SK-N-SH treated with all-trans-retinoic acid at 6 μM for 48 hours (cell line): ENCODE measurements at regions not wholly inside any gene's neighbourhood (a gene's known extent, or its start where the extent isn't known, plus 50 kb on each side); places are given as distances from the start of the nearest gene placed in this dataset.

Source experiments
- ATAC-seq: fragments of 200-7000 bp; cut with Tn5 transposase; 3 replicates; pipeline ENCODE4 v1.9.1; 2020; ENCODE audit warnings: mild to moderate bottlenecking, moderate library complexity
- ARNTL ChIP-seq: fragments of 450-650 bp; formaldehyde crosslinking; IDR thresholded peaks from 2 replicates; pipeline ENCODE4 v1.5.0; 2020; ENCODE audit warnings: low read depth, mild to moderate bottlenecking, moderate library complexity, borderline replicate concordance
- BACH2 ChIP-seq: fragments of 250-450 bp; sonication (Bioruptor Pico); IDR thresholded peaks from 2 replicates; pipeline ENCODE4 v1.9.0; 2021; ENCODE audit warnings: mild to moderate bottlenecking, borderline replicate concordance
- CSDC2 ChIP-seq: fragments of 250-450 bp; sonication (Bioruptor Pico); IDR thresholded peaks from 2 replicates; pipeline ENCODE4 v1.5.0; 2020; ENCODE audit warnings: mild to moderate bottlenecking, moderate library complexity
- CSRNP3 ChIP-seq: fragments of 250-450 bp; sonication (Bioruptor Pico); IDR thresholded peaks from 2 replicates; pipeline ENCODE4 v1.5.1; 2021; ENCODE audit warnings: mild to moderate bottlenecking, moderate library complexity
- ESRRG ChIP-seq: fragments of 250-450 bp; sonication (Bioruptor Pico); IDR thresholded peaks from 2 replicates; pipeline ENCODE4 v1.6.1; 2021; ENCODE audit warnings: mild to moderate bottlenecking
- GLIS3 ChIP-seq: fragments of 250-450 bp; sonication (Bioruptor Pico); IDR thresholded peaks from 2 replicates; pipeline ENCODE4 v1.5.0; 2020; ENCODE audit warnings: mild to moderate bottlenecking, moderate library complexity
- ISL1 ChIP-seq: fragments of 250-450 bp; sonication (Bioruptor Pico); IDR thresholded peaks from 2 replicates; pipeline ENCODE4 v2.1.2; 2022; ENCODE audit warnings: mild to moderate bottlenecking, moderate library complexity
- OSR1 ChIP-seq: fragments of 250-450 bp; sonication (Bioruptor Pico); IDR thresholded peaks from 2 replicates; pipeline ENCODE4 v1.8.0; 2022; ENCODE audit warnings: moderate library complexity, mild to moderate bottlenecking, inconsistent platforms
- PATZ1 ChIP-seq: fragments of 250-450 bp; sonication (Bioruptor Pico); IDR thresholded peaks from 2 replicates; pipeline ENCODE4 v1.8.0; 2020; ENCODE audit warnings: mild to moderate bottlenecking, moderate library complexity, borderline replicate concordance
- POU6F1 ChIP-seq: fragments of 250-450 bp; sonication (Bioruptor Pico); IDR thresholded peaks from 2 replicates; pipeline ENCODE4 v1.8.0; 2021; ENCODE audit warnings: low read depth, mild to moderate bottlenecking, moderate library complexity, borderline replicate concordance
- PPARA ChIP-seq: fragments of 250-450 bp; sonication (Bioruptor Pico); IDR thresholded peaks from 2 replicates; pipeline ENCODE4 v1.5.0; 2020; ENCODE audit warnings: mild to moderate bottlenecking, borderline replicate concordance
- RARB ChIP-seq: fragments of 250-450 bp; sonication (Bioruptor Pico); IDR thresholded peaks from 2 replicates; pipeline ENCODE4 v1.8.0; 2021; ENCODE audit warnings: mild to moderate bottlenecking, moderate library complexity
- SNAI2 ChIP-seq: fragments of 250-450 bp; sonication (Bioruptor Pico); IDR thresholded peaks from 2 replicates; pipeline ENCODE4 v1.5.0; 2020; ENCODE audit warnings: mild to moderate bottlenecking, moderate library complexity
- TCF4 ChIP-seq: fragments of 250-450 bp; sonication (Bioruptor Pico); IDR thresholded peaks from 2 replicates; pipeline ENCODE4 v1.8.0; 2021; ENCODE audit warnings: mild to moderate bottlenecking, moderate library complexity, borderline replicate concordance
- TOX ChIP-seq: fragments of 250-450 bp; sonication (Bioruptor Pico); IDR thresholded peaks from 2 replicates; pipeline ENCODE4 v1.8.0; 2021; ENCODE audit warnings: mild to moderate bottlenecking, moderate library complexity, borderline replicate concordance
- TSHZ2 ChIP-seq: fragments of 250-450 bp; sonication (Bioruptor Pico); IDR thresholded peaks from 2 replicates; pipeline ENCODE4 v1.5.0; 2020; ENCODE audit warnings: mild to moderate bottlenecking, moderate library complexity
- ZC3H10 ChIP-seq: fragments of 250-450 bp; sonication (Bioruptor Pico); IDR thresholded peaks from 2 replicates; pipeline ENCODE4 v1.5.1; 2021; ENCODE audit warnings: mild to moderate bottlenecking, moderate library complexity
- ZFP3 ChIP-seq: fragments of 250-450 bp; sonication (Bioruptor Pico); IDR thresholded peaks from 2 replicates; pipeline ENCODE4 v1.5.0; 2020; ENCODE audit warnings: mild to moderate bottlenecking, moderate library complexity
- ZFP30 ChIP-seq: fragments of 450-650 bp; formaldehyde crosslinking; IDR thresholded peaks from 2 replicates; pipeline ENCODE4 v1.5.0; 2022; ENCODE audit warnings: mild to moderate bottlenecking, moderate library complexity
- ZNF565 ChIP-seq: fragments of 450-650 bp; formaldehyde crosslinking; conservative IDR thresholded peaks from 2 replicates; pipeline ENCODE4 v1.5.0; 2020; ENCODE audit warnings: low read depth, mild to moderate bottlenecking, moderate library complexity
- ZNF70 ChIP-seq: fragments of 450-650 bp; formaldehyde crosslinking; IDR thresholded peaks from 2 replicates; pipeline ENCODE4 v1.5.0; 2020; ENCODE audit warnings: mild to moderate bottlenecking, moderate library complexity
- ZNF8 ChIP-seq: fragments of 450-650 bp; formaldehyde crosslinking; IDR thresholded peaks from 2 replicates; pipeline ENCODE4 v1.5.0; 2020; ENCODE audit warnings: mild to moderate bottlenecking, moderate library complexity
- TF ChIP-seq, protein P1 (sequence below): fragments of 250-450 bp; sonication (Bioruptor Pico); IDR thresholded peaks from 2 replicates; pipeline ENCODE4 v1.5.1; 2020; ENCODE audit warnings: low read depth, mild to moderate bottlenecking, moderate library complexity

DNA sequence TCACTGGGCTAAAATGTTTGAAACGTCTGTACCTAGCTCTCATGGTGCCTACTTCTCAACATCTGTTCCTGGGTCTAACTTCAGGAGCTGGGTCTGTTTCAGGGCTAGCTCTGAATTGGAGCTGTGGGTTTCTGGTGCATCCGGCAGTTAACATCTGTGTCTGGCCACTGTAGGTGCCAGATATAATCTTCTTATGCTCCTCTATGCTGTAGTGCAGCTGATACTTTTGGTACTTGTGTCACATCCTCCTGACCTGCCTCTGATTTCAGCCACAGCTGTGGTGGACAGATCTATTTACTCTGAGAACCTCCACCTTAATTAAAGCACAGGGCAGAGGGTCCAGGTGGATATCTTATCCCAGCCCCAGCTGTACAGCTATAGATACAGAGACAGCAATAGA is 496.5 kb upstream of the CDH11 start:
- ATAC-seq: peak; percentile 51; the same call in 1 of the 3 replicates

DNA sequence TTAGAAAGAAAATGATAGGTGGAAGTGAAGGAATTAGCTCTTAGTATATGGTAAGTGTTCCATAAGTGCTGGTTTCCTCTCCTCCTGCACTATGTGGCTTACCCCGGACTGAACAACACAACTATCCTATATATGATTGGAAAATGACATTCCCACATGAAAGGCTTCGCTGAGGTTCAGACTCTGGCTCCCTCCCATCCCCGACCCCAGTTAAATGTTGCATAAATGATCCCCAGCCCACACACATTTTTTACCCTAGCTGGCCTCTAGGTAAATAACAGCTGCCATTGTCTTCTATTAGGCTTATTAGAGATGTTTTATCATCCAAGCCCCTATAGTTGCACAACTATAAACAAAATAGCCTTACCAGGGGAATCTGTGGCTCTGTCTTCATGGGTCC is 495.6 kb upstream of the CDH11 start:
- TF ChIP-seq, protein P1, sequence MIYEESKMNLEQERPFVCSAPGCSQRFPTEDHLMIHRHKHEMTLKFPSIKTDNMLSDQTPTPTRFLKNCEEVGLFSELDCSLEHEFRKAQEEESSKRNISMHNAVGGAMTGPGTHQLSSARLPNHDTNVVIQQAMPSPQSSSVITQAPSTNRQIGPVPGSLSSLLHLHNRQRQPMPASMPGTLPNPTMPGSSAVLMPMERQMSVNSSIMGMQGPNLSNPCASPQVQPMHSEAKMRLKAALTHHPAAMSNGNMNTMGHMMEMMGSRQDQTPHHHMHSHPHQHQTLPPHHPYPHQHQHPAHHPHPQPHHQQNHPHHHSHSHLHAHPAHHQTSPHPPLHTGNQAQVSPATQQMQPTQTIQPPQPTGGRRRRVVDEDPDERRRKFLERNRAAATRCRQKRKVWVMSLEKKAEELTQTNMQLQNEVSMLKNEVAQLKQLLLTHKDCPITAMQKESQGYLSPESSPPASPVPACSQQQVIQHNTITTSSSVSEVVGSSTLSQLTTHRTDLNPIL: no peak
- TF ChIP-seq ESRRG (CRISPR knock-in tag): no peak
- no peak for TF ChIP-seq ZNF8 (CRISPR knock-in tag)
- no peak for ATAC-seq

More for the DNA sequence above, 496.5 kb upstream of the CDH11 start:
- TF ChIP-seq TCF4 (peak; percentile 36; the same call in 1 of the 2 replicates), ESRRG (CRISPR knock-in tag) (no peak), ZNF70 (CRISPR knock-in tag) (no peak)

- ATAC-seq: no peak
- TF ChIP-seq POU6F1 (CRISPR knock-in tag): no peak
These were observed 486.6 kb upstream of the CDH11 start for GRCh38 chr16:65608455-65608854.

- no peak for ATAC-seq
- TF ChIP-seq ISL1: no peak
- TF ChIP-seq ZFP3 (CRISPR knock-in tag): no peak
- no peak for TF ChIP-seq ZNF70 (CRISPR knock-in tag)
- TF ChIP-seq ZC3H10: no peak
- TF ChIP-seq ARNTL (CRISPR knock-in tag): no peak
- TF ChIP-seq GLIS3 (CRISPR knock-in tag): no peak
- TF ChIP-seq BACH2: no peak
- no peak for TF ChIP-seq TCF4
- no peak for TF ChIP-seq TOX (CRISPR knock-in tag)
- TF ChIP-seq ESRRG (CRISPR knock-in tag): no peak
- no peak for TF ChIP-seq PPARA
- TF ChIP-seq CSDC2 (CRISPR knock-in tag): no peak
- no peak for TF ChIP-seq ZNF565 (CRISPR knock-in tag)
These were observed 482.9 kb upstream of the CDH11 start for GRCh38 chr16:65604771-65605170.

DNA sequence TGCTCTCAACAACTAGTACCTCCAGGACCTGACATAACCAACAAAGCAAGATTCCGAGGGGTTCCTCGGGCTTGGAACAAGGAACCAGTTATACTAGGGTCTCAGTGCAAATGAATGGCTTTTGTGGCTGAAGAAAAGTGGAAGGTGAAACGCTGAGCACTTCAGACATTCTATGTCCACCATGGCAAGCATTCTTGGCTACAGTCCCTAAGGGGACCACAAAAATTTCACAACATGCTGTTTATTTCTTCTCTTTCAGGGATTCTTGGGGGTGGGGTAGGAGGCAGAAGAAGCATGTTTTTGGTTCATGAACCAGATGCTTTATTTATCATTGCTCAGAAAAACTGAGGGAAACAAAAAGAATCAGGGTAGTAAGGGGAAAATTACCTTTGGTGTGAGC is 479.9 kb upstream of the CDH11 start:
- no peak for ATAC-seq
- TF ChIP-seq ZC3H10: no peak
- TF ChIP-seq ZFP30 (CRISPR knock-in tag): no peak
- no peak for TF ChIP-seq CSRNP3 (CRISPR knock-in tag)
- no peak for TF ChIP-seq ZNF565 (CRISPR knock-in tag)
- no peak for TF ChIP-seq TOX (CRISPR knock-in tag)
- no peak for TF ChIP-seq ISL1
- no peak for TF ChIP-seq PATZ1 (CRISPR knock-in tag)
- TF ChIP-seq OSR1 (CRISPR knock-in tag): no peak
- no peak for TF ChIP-seq ARNTL (CRISPR knock-in tag)
- TF ChIP-seq TSHZ2: no peak
- TF ChIP-seq ZNF70 (CRISPR knock-in tag): no peak
- TF ChIP-seq, protein P1: no peak
- TF ChIP-seq ZFP3 (CRISPR knock-in tag): no peak
- no peak for TF ChIP-seq SNAI2
- no peak for TF ChIP-seq TCF4
- TF ChIP-seq RARB (CRISPR knock-in tag): no peak
- no peak for TF ChIP-seq POU6F1 (CRISPR knock-in tag)
- no peak for TF ChIP-seq ESRRG (CRISPR knock-in tag)
- TF ChIP-seq ZNF8 (CRISPR knock-in tag): no peak
